AG08396 (cell line): ENCODE measurements at regions not wholly inside any gene's neighbourhood (a gene's known extent, or its start where the extent isn't known, plus 50 kb on each side); places are given as distances from the start of the nearest gene placed in this dataset.
A peak's percentile ranks its signal among the peaks of the same experiment; 100 is the strongest.
"Not testable (repeated sequence)": the region's sequence is repeated elsewhere in the genome, so short reads cannot be mapped to it uniquely, and the experiment has no call there.

Experiments
- DNase-seq: peaks from one replicate; pipeline ENCODE4 v3.0.0; 2012; ENCODE audit warnings: low spot score, mixed read lengths

- DNase-seq = peak; percentile 77
These were observed 56.2 kb upstream of the NID2 start for GRCh38 chr14:52124791-52125684.

GRCh38 chr14:52122163-52122562 lies 53.3 kb upstream of the NID2 start:
- DNase-seq = not testable (repeated sequence)

GRCh38 chr14:52121441-52121840 lies 52.6 kb upstream of the NID2 start:
- DNase-seq = no peak

GRCh38 chr14:52119030-52119429 lies 50.2 kb upstream of the NID2 start:
- no peak for DNase-seq
